ENCODE measurements at regions not wholly inside any gene's neighbourhood (a gene's known extent, or its start where the extent isn't known, plus 50 kb on each side); places are given as distances from the start of the nearest gene placed in this dataset.
"Not testable (repeated sequence)": the region's sequence is repeated elsewhere in the genome, so short reads cannot be mapped to it uniquely, and the experiment has no call there.

- Histone ChIP-seq H2AFZ (ENCODE audit: low read depth, low read length) (no peak overlapping the region), H4K20me1 (ENCODE audit: insufficient read depth, low read length) (no peaks in the 10 kb centered on the region), H3K9me3 (ENCODE audit: insufficient read depth, low read depth, low read length) (no peaks in the 10 kb centered on the region), H3K27me3 (ENCODE audit: insufficient read depth, low read length) (no peaks in the 10 kb centered on the region), H3K79me2 (ENCODE audit: insufficient read depth, low read length) (no peaks in the 10 kb centered on the region), H3K27ac (ENCODE audit: low read depth, low read length) (no peak overlapping the region), H3K4me3 (ENCODE audit: insufficient read depth, low read depth, low read length) (no peak overlapping the region), H3K4me1 (ENCODE audit: insufficient read depth, low read length) (no peaks in the 10 kb centered on the region), H3K9ac (ENCODE audit: low read length) (no peak overlapping the region), H3K4me2 (ENCODE audit: low read length) (no peak overlapping the region), H3K36me3 (ENCODE audit: insufficient read depth, low read length) (no peaks in the 10 kb centered on the region)
- H3K27me3 Mint-ChIP-seq (ENCODE audit: low read depth, unreplicated experiment): peaks cover 6% of the 10 kb centered on the region
- no peaks in the 10 kb centered on the region for H3K4me1 Mint-ChIP-seq (ENCODE audit: low read depth, unreplicated experiment)
- H3K27ac Mint-ChIP-seq (ENCODE audit: unreplicated experiment): no peak overlapping the region
- no peak overlapping the region for H3K4me3 Mint-ChIP-seq (ENCODE audit: unreplicated experiment)
- H3K36me3 Mint-ChIP-seq (ENCODE audit: low read depth, unreplicated experiment): no peaks in the 10 kb centered on the region
- peak; percentile 88 for DNase-seq (ENCODE audit: low read depth)
- no peak for TF ChIP-seq EZH2 (IDR thresholded peaks at IDR 0.05; ENCODE audit: insufficient read depth, low read length)
- FAIRE-seq: no peak
- peaks cover 6% of the 10 kb centered on the region for H3K9me3 Mint-ChIP-seq (ENCODE audit: unreplicated experiment)
Observed at GRCh38 chr6:14596410-14596809, 478.8 kb downstream of the CD83 start.

- H3K9me3 ChIP-seq (ENCODE audit: insufficient read depth, low read depth, low read length): no peaks in the 10 kb centered on the region
- H3K79me2 ChIP-seq (ENCODE audit: insufficient read depth, low read length): no peaks in the 10 kb centered on the region
- no peaks in the 10 kb centered on the region for H3K36me3 Mint-ChIP-seq (ENCODE audit: low read depth, unreplicated experiment)
- DNase-seq (ENCODE audit: low read depth): no peak
- H3K4me3 Mint-ChIP-seq (ENCODE audit: unreplicated experiment): no peak overlapping the region
- peaks cover 6% of the 10 kb centered on the region for H3K9me3 Mint-ChIP-seq (ENCODE audit: unreplicated experiment)
- no peak overlapping the region for H2AFZ ChIP-seq (ENCODE audit: low read depth, low read length)
- no peaks in the 10 kb centered on the region for H3K36me3 ChIP-seq (ENCODE audit: insufficient read depth, low read length)
- H3K4me3 ChIP-seq (ENCODE audit: insufficient read depth, low read depth, low read length): no peak overlapping the region
- H3K9ac ChIP-seq (ENCODE audit: low read length): no peak overlapping the region
- no peaks in the 10 kb centered on the region for H3K27me3 ChIP-seq (ENCODE audit: insufficient read depth, low read length)
- H4K20me1 ChIP-seq (ENCODE audit: insufficient read depth, low read length): no peaks in the 10 kb centered on the region
- H3K4me1 ChIP-seq (ENCODE audit: insufficient read depth, low read length): no peaks in the 10 kb centered on the region
- H3K4me2 ChIP-seq (ENCODE audit: low read length): no peak overlapping the region
- TF ChIP-seq EZH2 (IDR thresholded peaks at IDR 0.05; ENCODE audit: insufficient read depth, low read length): no peak
- no peak overlapping the region for H3K27ac ChIP-seq (ENCODE audit: low read depth, low read length)
- H3K27me3 Mint-ChIP-seq (ENCODE audit: low read depth, unreplicated experiment): peaks cover 6% of the 10 kb centered on the region
- FAIRE-seq: no peak
- no peaks in the 10 kb centered on the region for H3K4me1 Mint-ChIP-seq (ENCODE audit: low read depth, unreplicated experiment)
- H3K27ac Mint-ChIP-seq (ENCODE audit: unreplicated experiment): no peak overlapping the region
Observed at GRCh38 chr6:14597090-14597489, 479.5 kb downstream of the CD83 start.

GRCh38 chr6:14598017-14598864 lies 480.7 kb downstream of the CD83 start:
- Histone ChIP-seq H3K36me3 (ENCODE audit: insufficient read depth, low read length) (no peaks in the 10 kb centered on the region), H3K4me1 (ENCODE audit: insufficient read depth, low read length) (no peaks in the 10 kb centered on the region), H4K20me1 (ENCODE audit: insufficient read depth, low read length) (no peaks in the 10 kb centered on the region), H3K79me2 (ENCODE audit: insufficient read depth, low read length) (no peaks in the 10 kb centered on the region), H3K9me3 (ENCODE audit: insufficient read depth, low read depth, low read length) (no peaks in the 10 kb centered on the region), H3K4me3 (ENCODE audit: insufficient read depth, low read depth, low read length) (no peak overlapping the region), H3K27me3 (ENCODE audit: insufficient read depth, low read length) (no peaks in the 10 kb centered on the region), H3K27ac (ENCODE audit: low read depth, low read length) (no peak overlapping the region), H2AFZ (ENCODE audit: low read depth, low read length) (no peak overlapping the region), H3K9ac (ENCODE audit: low read length) (no peak overlapping the region), H3K4me2 (ENCODE audit: low read length) (no peak overlapping the region)
- TF ChIP-seq EZH2 (IDR thresholded peaks at IDR 0.05; ENCODE audit: insufficient read depth, low read length) (no peak), CTCF (IDR thresholded peaks at IDR 0.05; ENCODE audit: insufficient read depth, low read depth, low read length) (no peak)
- Mint-ChIP-seq H3K36me3 (ENCODE audit: low read depth, unreplicated experiment) (no peaks in the 10 kb centered on the region), H3K4me3 (ENCODE audit: unreplicated experiment) (no peak overlapping the region), H3K4me1 (ENCODE audit: low read depth, unreplicated experiment) (no peaks in the 10 kb centered on the region), H3K27ac (ENCODE audit: unreplicated experiment) (no peak overlapping the region), H3K9me3 (ENCODE audit: unreplicated experiment) (peaks cover 6% of the 10 kb centered on the region), H3K27me3 (ENCODE audit: low read depth, unreplicated experiment) (peaks cover 2% of the 10 kb centered on the region)
- no peak for FAIRE-seq
- no peak for DNase-seq (ENCODE audit: low read depth)

GRCh38 chr6:14600306-14600705 lies 482.7 kb downstream of the CD83 start:
- not testable (repeated sequence) for H3K27me3 Mint-ChIP-seq (ENCODE audit: low read depth, unreplicated experiment); H3K4me2 ChIP-seq (ENCODE audit: low read length); H3K36me3 ChIP-seq (ENCODE audit: insufficient read depth, low read length); H3K27ac ChIP-seq (ENCODE audit: low read depth, low read length); H3K36me3 Mint-ChIP-seq (ENCODE audit: low read depth, unreplicated experiment); H3K4me1 ChIP-seq (ENCODE audit: insufficient read depth, low read length); H3K4me1 Mint-ChIP-seq (ENCODE audit: low read depth, unreplicated experiment); H2AFZ ChIP-seq (ENCODE audit: low read depth, low read length); DNase-seq (ENCODE audit: low read depth); H3K27me3 ChIP-seq (ENCODE audit: insufficient read depth, low read length); H3K4me3 ChIP-seq (ENCODE audit: insufficient read depth, low read depth, low read length); H3K79me2 ChIP-seq (ENCODE audit: insufficient read depth, low read length); H3K4me3 Mint-ChIP-seq (ENCODE audit: unreplicated experiment); FAIRE-seq; H3K27ac Mint-ChIP-seq (ENCODE audit: unreplicated experiment); H3K9me3 Mint-ChIP-seq (ENCODE audit: unreplicated experiment); H4K20me1 ChIP-seq (ENCODE audit: insufficient read depth, low read length); H3K9ac ChIP-seq (ENCODE audit: low read length); H3K9me3 ChIP-seq (ENCODE audit: insufficient read depth, low read depth, low read length)
